Retina (tissue), 1 donor: ENCODE measurements at regions not wholly inside any gene's neighbourhood (a gene's known extent, or its start where the extent isn't known, plus 50 kb on each side); places are given as distances from the start of the nearest gene placed in this dataset.
A peak's percentile ranks its signal among the peaks of the same experiment; 100 is the strongest.
"Not testable (repeated sequence)": the region's sequence is repeated elsewhere in the genome, so short reads cannot be mapped to it uniquely, and the experiment has no call there.

ENCODE experiments used
- DNase-seq: peaks from one replicate; pipeline ENCODE4 v3.0.0-alpha.2; 2016

DNA sequence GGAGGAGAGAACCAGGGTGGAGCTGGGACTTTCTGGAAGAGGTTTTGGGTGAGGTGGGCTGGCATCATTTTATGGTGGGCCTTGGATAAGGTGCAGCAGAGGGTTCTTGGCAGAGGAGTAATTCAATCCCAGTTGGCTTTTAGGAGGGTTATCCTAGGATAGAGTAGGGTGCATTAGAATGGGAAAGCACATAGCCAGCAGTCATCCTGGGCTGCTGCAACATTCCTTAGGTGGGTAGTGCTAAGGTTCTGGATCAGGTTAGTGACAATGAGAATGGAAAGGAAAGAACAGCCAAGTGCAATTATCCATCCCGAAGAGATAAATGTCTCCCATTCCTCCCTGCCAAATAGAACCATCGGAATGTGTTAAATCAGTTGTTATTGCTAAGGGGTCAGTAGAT is 157.3 kb upstream of the SPRED2 start:
- no peak for DNase-seq

- DNase-seq: no peak
These were observed 155.4 kb upstream of the SPRED2 start for GRCh38 chr2:65587779-65588178.

GRCh38 chr2:65586516-65586915 is 154.1 kb upstream of the SPRED2 start:
- DNase-seq: no peak

- no peak for DNase-seq
These were observed 150.7 kb upstream of the SPRED2 start for GRCh38 chr2:65583061-65583460.

- no peak for DNase-seq
These were observed 150.0 kb upstream of the SPRED2 start for GRCh38 chr2:65582364-65582763.

GRCh38 chr2:65580824-65581223 is 148.4 kb upstream of the SPRED2 start:
- DNase-seq: no peak

- DNase-seq: peak; percentile 33
These were observed 147.3 kb upstream of the SPRED2 start for GRCh38 chr2:65579506-65580235.

- no peak for DNase-seq
These were observed 145.3 kb upstream of the SPRED2 start for GRCh38 chr2:65577654-65578053.

DNA sequence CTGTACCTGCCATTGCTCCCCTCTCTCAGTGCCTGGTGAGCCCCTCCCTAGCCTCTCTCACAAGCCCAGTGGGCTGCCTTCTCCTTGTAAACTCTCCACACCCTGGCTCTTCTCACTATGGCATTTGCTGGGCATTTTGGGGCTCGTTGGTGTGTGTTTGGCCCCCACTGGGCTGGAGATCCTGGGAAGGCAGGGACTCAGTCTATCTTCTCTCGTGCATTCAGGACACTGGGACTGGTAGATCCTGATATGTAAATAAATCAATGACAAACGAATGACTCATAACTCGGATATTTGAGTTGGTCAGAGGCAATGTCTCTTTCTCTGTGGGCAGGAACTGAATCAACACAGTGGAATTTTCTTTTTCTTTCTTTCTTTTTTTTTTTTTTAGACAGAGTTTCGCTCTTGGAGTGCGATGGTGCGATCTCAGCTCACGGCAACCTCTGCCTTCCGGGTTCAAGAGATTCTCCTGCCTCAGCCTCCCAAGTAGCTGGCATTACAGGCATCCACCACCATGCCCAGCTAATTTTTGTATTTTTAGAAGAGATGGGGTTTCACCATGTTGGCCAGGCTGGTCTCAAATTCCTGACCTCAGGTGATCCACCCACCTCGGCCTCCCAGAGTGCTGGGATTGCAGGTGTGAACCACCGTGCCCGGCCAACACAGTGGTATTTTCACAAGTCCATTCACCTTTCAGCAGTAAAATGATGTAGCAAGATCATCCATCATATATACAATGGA is 144.6 kb upstream of the SPRED2 start:
- no peak for DNase-seq

DNA sequence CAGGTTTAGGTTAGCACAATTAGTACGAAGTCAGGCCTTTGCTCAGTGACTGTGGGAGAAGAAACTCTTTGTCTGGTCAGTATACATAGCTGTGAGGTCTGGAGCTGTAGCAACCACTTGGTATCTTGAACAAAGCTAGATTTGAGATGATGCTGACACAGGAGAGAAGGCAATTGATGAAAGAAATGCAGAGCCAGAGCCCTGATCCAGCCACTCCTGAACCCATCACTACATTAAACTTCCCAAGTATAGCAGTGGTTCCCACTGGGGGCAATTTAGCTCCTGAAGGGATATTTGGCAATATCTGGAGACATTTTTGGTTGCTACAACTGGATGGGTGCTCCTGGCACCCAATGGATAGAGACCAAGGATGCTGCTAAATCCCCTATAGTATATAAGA is 143.9 kb upstream of the SPRED2 start:
- DNase-seq: no peak

GRCh38 chr2:65574993-65575392 is 142.6 kb upstream of the SPRED2 start:
- DNase-seq: no peak

GRCh38 chr2:65568656-65569440 is 136.4 kb upstream of the SPRED2 start:
- not testable (repeated sequence) for DNase-seq

GRCh38 chr2:65566617-65567016 is 134.2 kb upstream of the SPRED2 start:
- DNase-seq: peak; percentile 36

- no peak for DNase-seq
These were observed 133.3 kb upstream of the SPRED2 start for GRCh38 chr2:65565681-65566080.

GRCh38 chr2:65564299-65564698 is 131.9 kb upstream of the SPRED2 start:
- DNase-seq: no peak

GRCh38 chr2:65562890-65563289 is 130.5 kb upstream of the SPRED2 start:
- DNase-seq: no peak

- DNase-seq: no peak
These were observed 126.3 kb upstream of the SPRED2 start for GRCh38 chr2:65558743-65559142.

DNA sequence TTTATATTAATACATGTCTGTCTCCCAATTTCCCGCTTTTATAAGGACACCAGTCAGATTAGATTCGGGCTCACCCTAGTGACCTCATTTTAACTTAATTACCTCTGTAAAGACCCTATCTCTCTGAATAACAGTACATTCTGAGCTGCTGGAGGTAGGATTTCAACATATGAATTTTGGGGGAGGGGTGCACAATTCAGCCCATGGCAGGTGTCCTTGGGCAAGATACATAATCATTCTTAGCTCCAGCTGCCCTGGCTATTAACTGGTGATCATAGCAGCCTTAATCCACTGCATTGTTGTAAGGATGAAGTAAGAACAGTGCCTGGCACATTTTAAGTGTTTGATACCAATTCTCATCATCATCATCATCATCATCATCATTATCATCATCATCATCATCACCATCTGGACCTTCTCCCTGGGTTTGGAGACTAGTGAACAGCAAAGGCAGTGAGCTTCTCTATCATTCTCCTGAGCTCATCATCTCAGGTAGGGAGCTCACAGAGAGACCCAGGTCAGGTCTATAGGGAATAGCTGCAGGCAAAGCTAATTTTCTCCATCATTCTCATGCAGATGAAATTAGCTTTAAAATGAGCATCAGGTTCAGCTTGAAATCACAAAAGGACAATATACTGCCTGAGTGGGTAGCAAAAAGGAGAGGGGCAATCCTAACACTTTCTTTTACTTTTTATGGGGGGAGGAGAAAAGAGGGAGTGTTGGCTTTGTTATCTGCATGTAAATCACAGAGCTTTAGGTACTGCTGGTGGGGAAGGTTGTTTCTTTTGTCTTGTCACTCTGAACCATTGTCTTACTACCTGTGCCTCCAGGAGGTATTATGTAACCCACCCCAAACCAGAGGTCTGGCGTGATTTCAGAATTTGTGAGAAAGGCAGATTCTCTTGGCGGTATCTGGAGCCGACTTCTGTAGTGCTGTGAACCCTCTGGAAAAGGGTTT is 125.5 kb upstream of the SPRED2 start:
- DNase-seq: no peak

GRCh38 chr2:65554765-65555591 is 122.6 kb upstream of the SPRED2 start:
- DNase-seq: no peak

GRCh38 chr2:65553504-65554074 is 121.2 kb upstream of the SPRED2 start:
- DNase-seq: no peak

DNA sequence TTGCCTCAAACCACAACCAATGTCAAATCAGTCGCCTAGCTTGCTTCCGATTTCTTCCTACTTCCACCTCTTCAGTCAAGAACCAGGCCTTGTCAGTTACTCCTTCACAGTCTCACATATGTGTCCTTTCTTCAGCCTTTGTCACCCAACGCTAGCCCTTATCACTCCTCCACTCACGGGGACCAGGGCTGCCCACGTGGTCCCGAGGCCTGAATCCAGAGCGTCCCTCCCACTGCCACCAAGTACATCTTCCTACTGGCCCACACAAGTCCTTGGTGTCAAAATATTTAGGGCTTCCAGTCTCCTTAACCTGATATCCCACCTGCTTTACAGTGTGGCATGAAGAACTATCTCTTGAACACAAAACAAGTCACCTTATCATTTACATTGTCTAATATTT is 119.1 kb upstream of the SPRED2 start:
- DNase-seq: no peak
